Stomach smooth muscle (tissue), 2 donors: ENCODE measurements at regions not wholly inside any gene's neighbourhood (a gene's known extent, or its start where the extent isn't known, plus 50 kb on each side); places are given as distances from the start of the nearest gene placed in this dataset.

Experiments used
- H3K27ac ChIP-seq: one replicate; pipeline ENCODE4 v1.7.0; 2013; ENCODE audit warnings: mild to moderate bottlenecking, low read length, inconsistent platforms
- H3K27me3 ChIP-seq, 2 donors: one replicate each; pipeline ENCODE4 v1.7.0; 2013; ENCODE audit warnings: low read length in 2 of 2; ENCODE audit not compliant: insufficient read depth in 2 of 2, control insufficient read depth in 1 of 2
- H3K36me3 ChIP-seq, 2 donors: one replicate each; pipeline ENCODE4 v1.7.0; 2013; ENCODE audit warnings: low read length in 2 of 2; ENCODE audit not compliant: control insufficient read depth in 2 of 2, insufficient read depth in 2 of 2
- H3K4me1 ChIP-seq: one replicate; pipeline ENCODE4 v1.7.0; 2013; ENCODE audit warnings: low read length; ENCODE audit not compliant: control insufficient read depth, insufficient read depth
- H3K4me3 ChIP-seq, 2 donors: one replicate each; pipeline ENCODE4 v1.7.0; 2013; ENCODE audit warnings: low read length in 2 of 2
- H3K9ac ChIP-seq, 2 donors: one replicate each; pipeline ENCODE4 v1.7.0; 2013; ENCODE audit warnings: low read length in 2 of 2, mild to moderate bottlenecking in 1 of 2
- H3K9me3 ChIP-seq, 2 donors: one replicate each; pipeline ENCODE4 v1.7.0; 2013; ENCODE audit warnings: low read length in 2 of 2; ENCODE audit not compliant: control insufficient read depth in 2 of 2
- donor health status: healthy.
- donor health status: Pancreatic carcinoma.

DNA sequence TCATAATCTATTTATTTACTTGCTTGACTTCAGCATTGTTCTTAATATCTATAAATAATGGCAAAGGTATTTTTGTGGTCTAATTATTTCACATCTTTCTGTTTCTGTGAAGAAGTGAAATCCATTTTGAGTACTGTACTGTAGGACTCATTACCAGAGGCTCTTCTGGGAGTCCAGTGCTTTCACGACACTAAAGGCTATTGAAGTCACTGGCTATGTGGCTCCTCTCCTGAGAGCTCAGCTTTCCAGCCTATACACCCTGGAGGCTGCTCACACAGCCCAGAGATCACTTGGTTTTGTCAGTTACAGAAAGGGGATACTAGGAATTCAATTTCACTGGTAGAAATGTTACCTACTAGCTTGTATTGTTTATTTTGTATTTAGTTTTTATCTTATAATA, 547.3 kb downstream of the TAF11L14 start:
- Histone ChIP-seq H3K36me3 (no peaks in the 10 kb centered on the region), H3K4me1 (no peaks in the 10 kb centered on the region), H3K9me3 (no peaks in the 10 kb centered on the region), H3K4me3 (no peak overlapping the region), H3K27me3 (no peaks in the 10 kb centered on the region), H3K9ac (no peak overlapping the region), H3K27ac (no peak overlapping the region)

- Histone ChIP-seq H3K4me3 (no peak overlapping the region), H3K4me1 (no peaks in the 10 kb centered on the region), H3K36me3 (no peaks in the 10 kb centered on the region), H3K27ac (no peak overlapping the region), H3K27me3 (no peaks in the 10 kb centered on the region), H3K9ac (no peak overlapping the region), H3K9me3 (peaks cover 0 to 2% of the 10 kb centered on the region in 2 donors)
These were observed 561.6 kb downstream of the TAF11L14 start for GRCh38 chr5:18195910-18196309.

DNA sequence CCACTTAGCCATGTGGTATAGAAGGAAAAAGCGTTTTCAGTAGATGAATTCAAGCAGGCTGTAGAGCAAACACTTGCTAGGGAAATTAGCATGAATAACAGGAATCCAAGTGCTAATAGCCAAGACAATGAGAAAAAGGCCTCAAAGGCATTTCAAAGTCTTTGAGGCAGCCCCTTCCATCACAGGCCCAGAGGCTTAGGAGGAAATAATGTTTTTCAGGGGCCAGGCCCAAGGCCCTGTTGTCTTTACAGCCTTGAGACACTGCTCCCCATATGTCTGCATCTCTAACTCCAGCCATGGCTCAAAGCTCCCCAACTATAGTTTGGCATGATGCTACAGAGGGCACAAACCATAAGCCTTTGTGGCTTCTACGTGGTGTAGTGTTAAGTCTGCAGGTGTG, 563.5 kb downstream of the TAF11L14 start:
- Histone ChIP-seq H3K4me1 (no peaks in the 10 kb centered on the region), H3K27me3 (no peaks in the 10 kb centered on the region), H3K9ac (no peak overlapping the region), H3K27ac (no peak overlapping the region), H3K4me3 (no peak overlapping the region), H3K36me3 (no peaks in the 10 kb centered on the region), H3K9me3 (peaks cover 0 to 2% of the 10 kb centered on the region in 2 donors)

DNA sequence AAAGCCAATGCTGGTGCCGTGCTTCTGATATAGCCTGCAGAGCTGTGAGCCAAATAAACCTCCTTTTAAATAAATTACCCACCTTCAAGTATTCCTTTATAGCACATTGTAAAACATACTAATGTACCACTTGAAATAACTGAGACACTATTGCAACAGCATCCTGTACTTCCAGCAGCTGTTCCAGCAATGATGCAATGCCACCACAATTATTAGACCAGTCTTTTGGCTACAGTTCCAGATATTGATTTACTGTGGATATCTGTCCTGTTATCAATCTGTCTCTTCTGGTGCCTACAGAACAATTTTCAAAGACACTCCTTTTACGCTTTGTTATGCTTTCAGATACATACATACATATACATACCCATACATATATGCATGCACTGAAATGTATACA, 567.9 kb downstream of the TAF11L14 start:
- Histone ChIP-seq H3K9me3 (peaks cover 0 to 2% of the 10 kb centered on the region in 2 donors), H3K4me3 (no peak overlapping the region), H3K27me3 (no peaks in the 10 kb centered on the region), H3K9ac (no peak overlapping the region), H3K27ac (no peak overlapping the region), H3K4me1 (no peaks in the 10 kb centered on the region), H3K36me3 (no peaks in the 10 kb centered on the region)

GRCh38 chr5:18203296-18203695, 569.0 kb downstream of the TAF11L14 start:
- H3K9me3 ChIP-seq: no peaks in the 10 kb centered on the region
- H3K36me3 ChIP-seq: no peaks in the 10 kb centered on the region
- H3K4me3 ChIP-seq: no peak overlapping the region
- no peaks in the 10 kb centered on the region for H3K4me1 ChIP-seq
- H3K27me3 ChIP-seq: no peaks in the 10 kb centered on the region
- no peak overlapping the region for H3K9ac ChIP-seq
- no peak overlapping the region for H3K27ac ChIP-seq

- Histone ChIP-seq H3K4me3 (no peak overlapping the region), H3K9me3 (no peaks in the 10 kb centered on the region), H3K9ac (no peak overlapping the region), H3K36me3 (no peaks in the 10 kb centered on the region), H3K27me3 (no peaks in the 10 kb centered on the region), H3K4me1 (no peaks in the 10 kb centered on the region), H3K27ac (no peak overlapping the region)
These were observed 579.4 kb downstream of the TAF11L14 start for GRCh38 chr5:18213666-18214065.

DNA sequence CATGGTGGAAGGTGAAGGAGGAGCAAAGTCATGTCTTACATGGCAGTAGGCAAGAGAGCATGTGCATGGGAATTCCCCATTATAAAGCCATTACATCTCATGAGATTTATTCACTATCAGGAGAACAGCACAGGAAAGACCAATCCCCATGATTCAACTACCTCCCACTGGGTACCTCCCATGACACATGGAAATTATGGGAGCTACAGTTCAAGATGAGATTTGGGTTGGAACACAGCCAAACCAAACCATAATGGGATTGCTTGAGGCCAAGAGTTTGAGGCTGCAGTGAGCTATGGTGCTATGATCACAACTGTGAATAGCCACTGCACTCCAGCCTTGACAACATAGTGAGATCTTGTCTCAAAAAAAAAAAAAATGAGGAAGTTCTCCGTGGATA, 581.8 kb downstream of the TAF11L14 start:
- Histone ChIP-seq H3K36me3 (no peaks in the 10 kb centered on the region), H3K27ac (no peak overlapping the region), H3K4me1 (no peaks in the 10 kb centered on the region), H3K27me3 (no peaks in the 10 kb centered on the region), H3K9me3 (no peaks in the 10 kb centered on the region), H3K9ac (no peak overlapping the region), H3K4me3 (no peak overlapping the region)

DNA sequence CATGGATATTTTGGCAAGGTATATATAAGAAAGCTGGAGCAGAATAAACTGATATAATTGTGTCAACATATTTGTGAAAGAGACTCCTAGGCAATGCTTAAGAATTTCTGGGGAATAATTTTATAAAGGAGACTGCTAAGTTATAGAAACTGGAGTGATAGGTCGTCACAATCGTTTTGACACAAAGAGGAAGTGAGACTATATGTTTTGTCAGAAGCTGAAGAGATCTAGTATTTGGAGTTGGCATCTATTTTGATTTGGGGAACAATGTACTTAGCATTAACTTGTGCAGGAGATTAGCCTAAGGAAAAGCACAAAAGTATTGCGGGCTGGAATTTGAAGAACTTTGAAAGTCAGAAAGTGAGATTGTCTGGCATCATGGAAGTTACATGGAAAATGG, 582.5 kb downstream of the TAF11L14 start:
- no peaks in the 10 kb centered on the region for H3K36me3 ChIP-seq
- H3K27ac ChIP-seq: no peak overlapping the region
- H3K9me3 ChIP-seq: no peaks in the 10 kb centered on the region
- H3K4me3 ChIP-seq: no peak overlapping the region
- no peak overlapping the region for H3K9ac ChIP-seq
- H3K4me1 ChIP-seq: no peaks in the 10 kb centered on the region
- H3K27me3 ChIP-seq: no peaks in the 10 kb centered on the region

GRCh38 chr5:18219241-18219640, 585.0 kb downstream of the TAF11L14 start:
- no peak overlapping the region for H3K9ac ChIP-seq
- no peaks in the 10 kb centered on the region for H3K36me3 ChIP-seq
- H3K27me3 ChIP-seq: no peaks in the 10 kb centered on the region
- H3K9me3 ChIP-seq: no peaks in the 10 kb centered on the region
- no peaks in the 10 kb centered on the region for H3K4me1 ChIP-seq
- no peak overlapping the region for H3K4me3 ChIP-seq
- no peak overlapping the region for H3K27ac ChIP-seq

GRCh38 chr5:18220631-18221030, 586.4 kb downstream of the TAF11L14 start:
- Histone ChIP-seq H3K36me3 (no peaks in the 10 kb centered on the region), H3K27ac (no peak overlapping the region), H3K4me1 (no peaks in the 10 kb centered on the region), H3K4me3 (no peak overlapping the region), H3K9me3 (no peaks in the 10 kb centered on the region), H3K27me3 (no peaks in the 10 kb centered on the region), H3K9ac (no peak overlapping the region)

- Histone ChIP-seq H3K9ac (no peak overlapping the region), H3K27me3 (no peaks in the 10 kb centered on the region), H3K27ac (no peak overlapping the region), H3K9me3 (no peaks in the 10 kb centered on the region), H3K4me3 (no peak overlapping the region), H3K36me3 (no peaks in the 10 kb centered on the region), H3K4me1 (no peaks in the 10 kb centered on the region)
These were observed 602.1 kb downstream of the TAF11L14 start for GRCh38 chr5:18236386-18236785.

DNA sequence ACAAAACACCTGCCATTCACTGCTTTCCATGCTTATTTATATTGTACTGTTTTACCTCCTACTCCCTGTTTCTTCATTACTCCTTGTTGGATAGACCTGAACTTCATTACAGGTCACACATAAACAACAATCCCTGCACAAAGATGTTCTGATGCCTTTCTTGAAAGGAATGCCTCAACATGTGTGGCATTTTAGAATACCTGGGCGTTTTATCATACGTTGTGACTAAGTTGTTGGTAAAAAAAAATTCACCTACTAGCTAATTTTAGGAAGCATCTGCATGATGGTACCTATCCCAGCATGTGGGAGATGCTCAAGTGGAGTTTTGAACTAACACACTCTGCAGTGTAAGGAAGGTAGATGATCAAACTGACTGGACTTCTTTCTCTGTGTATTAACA, 604.1 kb downstream of the TAF11L14 start:
- Histone ChIP-seq H3K9me3 (no peaks in the 10 kb centered on the region), H3K4me1 (no peaks in the 10 kb centered on the region), H3K9ac (no peak overlapping the region), H3K4me3 (no peak overlapping the region), H3K27me3 (no peaks in the 10 kb centered on the region), H3K27ac (no peak overlapping the region), H3K36me3 (no peaks in the 10 kb centered on the region)
